ENCODE measurements at regions not wholly inside any gene's neighbourhood (a gene's known extent, or its start where the extent isn't known, plus 50 kb on each side); places are given as distances from the start of the nearest gene placed in this dataset.

DNA sequence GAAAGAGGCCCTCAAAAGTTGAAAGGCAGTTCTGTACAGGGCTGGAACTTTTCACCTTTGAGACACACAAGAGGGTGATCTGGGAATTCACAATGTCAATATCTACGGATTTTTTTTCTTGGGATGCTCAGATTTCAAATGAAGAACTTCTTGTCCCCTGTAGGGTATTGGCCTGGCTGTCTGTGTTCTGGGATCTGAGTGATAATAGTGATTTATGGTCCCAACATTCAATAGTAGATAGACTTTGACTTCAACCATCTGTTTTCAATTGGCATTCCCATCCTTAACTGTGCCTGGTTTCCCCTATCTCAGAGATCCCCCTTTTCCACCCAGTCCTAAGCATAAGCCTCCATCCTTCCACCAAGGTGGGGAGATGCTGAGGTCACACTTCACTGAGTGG, 274.1 kb downstream of the COG6 start:
- Histone ChIP-seq H3K79me2 (ENCODE audit: control insufficient read depth, low read length) (no peaks in the 10 kb centered on the region), H4K20me1 (ENCODE audit: control insufficient read depth, insufficient read depth, low read depth, low read length) (no peaks in the 10 kb centered on the region), H3K4me2 (ENCODE audit: low read length) (no peak overlapping the region), H3F3A (ENCODE audit: control insufficient read depth, insufficient read depth) (no peaks in the 10 kb centered on the region), H3K4me1 (ENCODE audit: control insufficient read depth, low read length) (no peaks in the 10 kb centered on the region), H3K27me3 (ENCODE audit: control insufficient read depth, low read length) (no peaks in the 10 kb centered on the region), H3K36me3 (ENCODE audit: control insufficient read depth, low read length) (no peaks in the 10 kb centered on the region), H3K27ac (ENCODE audit: low read depth, low read length) (no peak overlapping the region), H3K4me3 (ENCODE audit: low read length) (no peak overlapping the region), H3K9me2 (replicated peaks; ENCODE audit: control insufficient read depth, low read length) (no peaks in the 10 kb centered on the region), H3K9me3 (ENCODE audit: control insufficient read depth, insufficient read depth, low read length) (peaks cover 5% of the 10 kb centered on the region; the same call in 1 of the 2 replicates)
- no peak for TF ChIP-seq EZH2phosphoT487 (IDR thresholded peaks at IDR 0.05; ENCODE audit: borderline replicate concordance, low read length)
- TF ChIP-seq, protein P1, sequence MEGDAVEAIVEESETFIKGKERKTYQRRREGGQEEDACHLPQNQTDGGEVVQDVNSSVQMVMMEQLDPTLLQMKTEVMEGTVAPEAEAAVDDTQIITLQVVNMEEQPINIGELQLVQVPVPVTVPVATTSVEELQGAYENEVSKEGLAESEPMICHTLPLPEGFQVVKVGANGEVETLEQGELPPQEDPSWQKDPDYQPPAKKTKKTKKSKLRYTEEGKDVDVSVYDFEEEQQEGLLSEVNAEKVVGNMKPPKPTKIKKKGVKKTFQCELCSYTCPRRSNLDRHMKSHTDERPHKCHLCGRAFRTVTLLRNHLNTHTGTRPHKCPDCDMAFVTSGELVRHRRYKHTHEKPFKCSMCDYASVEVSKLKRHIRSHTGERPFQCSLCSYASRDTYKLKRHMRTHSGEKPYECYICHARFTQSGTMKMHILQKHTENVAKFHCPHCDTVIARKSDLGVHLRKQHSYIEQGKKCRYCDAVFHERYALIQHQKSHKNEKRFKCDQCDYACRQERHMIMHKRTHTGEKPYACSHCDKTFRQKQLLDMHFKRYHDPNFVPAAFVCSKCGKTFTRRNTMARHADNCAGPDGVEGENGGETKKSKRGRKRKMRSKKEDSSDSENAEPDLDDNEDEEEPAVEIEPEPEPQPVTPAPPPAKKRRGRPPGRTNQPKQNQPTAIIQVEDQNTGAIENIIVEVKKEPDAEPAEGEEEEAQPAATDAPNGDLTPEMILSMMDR (IDR thresholded peaks at IDR 0.05; ENCODE audit: low read depth, low read length, poor library complexity, severe bottlenecking), result no peak

DNA sequence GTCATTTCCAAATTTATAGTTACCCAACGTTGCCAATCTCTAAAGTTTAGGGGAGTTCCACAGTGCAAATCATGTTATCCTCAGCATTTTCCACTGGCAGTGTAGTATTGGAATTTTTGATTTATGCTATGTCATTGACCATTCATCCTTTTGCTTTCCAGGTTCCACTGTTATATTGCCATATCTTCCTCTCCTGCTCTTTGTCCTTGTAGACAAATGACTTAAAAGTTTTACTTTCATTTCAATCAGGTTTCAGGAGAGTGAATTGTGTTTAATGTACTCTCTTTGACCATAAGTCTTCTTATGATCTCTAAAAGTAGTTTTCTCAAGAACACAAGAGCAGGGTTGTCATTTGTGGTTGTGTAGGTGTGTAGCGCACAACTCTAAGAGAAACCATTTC, 274.6 kb downstream of the COG6 start:
- H3K4me1 ChIP-seq (ENCODE audit: control insufficient read depth, low read length), result no peaks in the 10 kb centered on the region
- H3K9me3 ChIP-seq (ENCODE audit: control insufficient read depth, insufficient read depth, low read length), result peaks cover 5% of the 10 kb centered on the region; the same call in 1 of the 2 replicates
- H3K27ac ChIP-seq (ENCODE audit: low read depth, low read length), result no peak overlapping the region
- no peaks in the 10 kb centered on the region for H3K27me3 ChIP-seq (ENCODE audit: control insufficient read depth, low read length)
- H3K36me3 ChIP-seq (ENCODE audit: control insufficient read depth, low read length), result no peaks in the 10 kb centered on the region
- TF ChIP-seq EZH2phosphoT487 (IDR thresholded peaks at IDR 0.05; ENCODE audit: borderline replicate concordance, low read length), result no peak
- TF ChIP-seq, protein P1 (IDR thresholded peaks at IDR 0.05; ENCODE audit: low read depth, low read length, poor library complexity, severe bottlenecking), result no peak
- H4K20me1 ChIP-seq (ENCODE audit: control insufficient read depth, insufficient read depth, low read depth, low read length), result no peaks in the 10 kb centered on the region
- H3K9me2 ChIP-seq (replicated peaks; ENCODE audit: control insufficient read depth, low read length), result no peaks in the 10 kb centered on the region
- no peaks in the 10 kb centered on the region for H3K79me2 ChIP-seq (ENCODE audit: control insufficient read depth, low read length)
- H3F3A ChIP-seq (ENCODE audit: control insufficient read depth, insufficient read depth), result no peaks in the 10 kb centered on the region
- H3K4me3 ChIP-seq (ENCODE audit: low read length), result no peak overlapping the region
- H3K4me2 ChIP-seq (ENCODE audit: low read length), result no peak overlapping the region

DNA sequence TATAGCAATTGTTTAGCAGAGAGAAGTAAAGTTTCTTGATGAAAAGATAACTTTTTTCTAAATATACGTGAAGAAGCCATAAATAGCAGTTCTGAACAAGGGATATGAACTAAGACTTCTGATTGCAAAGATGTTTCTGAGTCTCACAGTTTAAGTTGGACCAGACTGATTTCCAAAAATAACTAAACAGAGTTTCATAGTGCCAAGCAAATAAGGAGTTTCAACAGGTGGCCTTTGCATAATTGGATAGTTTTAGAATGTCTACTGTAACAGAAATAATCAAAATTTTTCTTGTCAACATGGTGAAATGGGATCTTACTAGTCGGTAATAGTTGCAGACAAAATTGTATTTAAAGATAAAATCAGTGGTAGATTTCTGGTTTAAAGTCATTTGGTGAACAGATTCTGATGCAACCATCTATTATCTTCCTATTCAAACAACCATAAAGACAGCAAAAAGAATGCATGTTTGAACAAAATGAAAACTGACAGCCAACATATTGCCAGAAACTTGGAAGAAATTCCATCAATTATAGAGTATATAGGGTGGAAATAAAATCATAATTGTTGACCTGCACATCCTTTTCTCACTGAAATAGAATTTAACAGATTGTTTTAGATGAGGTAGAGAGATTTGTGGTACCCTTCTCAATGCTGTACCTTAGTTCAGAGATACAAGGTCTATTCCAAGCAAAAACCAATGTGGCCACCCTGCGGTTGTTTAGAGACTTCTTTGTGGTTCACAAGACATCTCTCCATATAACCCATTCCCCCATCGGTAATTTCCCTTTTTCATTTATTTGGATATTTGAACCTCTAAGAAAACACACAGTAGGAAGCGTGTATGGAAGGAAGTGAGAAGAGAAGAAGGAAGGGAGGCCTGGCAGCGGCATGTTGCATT, 275.3 kb downstream of the COG6 start:
- H3K79me2 ChIP-seq (ENCODE audit: control insufficient read depth, low read length), result no peaks in the 10 kb centered on the region
- TF ChIP-seq, protein P1 (IDR thresholded peaks at IDR 0.05; ENCODE audit: low read depth, low read length, poor library complexity, severe bottlenecking), result no peak
- no peak for TF ChIP-seq EZH2phosphoT487 (IDR thresholded peaks at IDR 0.05; ENCODE audit: borderline replicate concordance, low read length)

More for the DNA sequence above, 275.3 kb downstream of the COG6 start:
- peaks cover 3% of the 10 kb centered on the region; the same call in 1 of the 2 replicates for H3K9me3 ChIP-seq (ENCODE audit: control insufficient read depth, insufficient read depth, low read length)
- H3K27me3 ChIP-seq (ENCODE audit: control insufficient read depth, low read length), result no peaks in the 10 kb centered on the region
- H3F3A ChIP-seq (ENCODE audit: control insufficient read depth, insufficient read depth), result no peaks in the 10 kb centered on the region
- H3K4me1 ChIP-seq (ENCODE audit: control insufficient read depth, low read length), result no peaks in the 10 kb centered on the region
- no peak overlapping the region for H3K27ac ChIP-seq (ENCODE audit: low read depth, low read length)
- no peaks in the 10 kb centered on the region for H4K20me1 ChIP-seq (ENCODE audit: control insufficient read depth, insufficient read depth, low read depth, low read length)
- no peaks in the 10 kb centered on the region for H3K9me2 ChIP-seq (replicated peaks; ENCODE audit: control insufficient read depth, low read length)
- H3K4me3 ChIP-seq (ENCODE audit: low read length), result no peak overlapping the region
- no peak overlapping the region for H3K4me2 ChIP-seq (ENCODE audit: low read length)
- no peaks in the 10 kb centered on the region for H3K36me3 ChIP-seq (ENCODE audit: control insufficient read depth, low read length)
